ENCODE measurements at regions not wholly inside any gene's neighbourhood (a gene's known extent, or its start where the extent isn't known, plus 50 kb on each side); places are given as distances from the start of the nearest gene placed in this dataset.

DNA sequence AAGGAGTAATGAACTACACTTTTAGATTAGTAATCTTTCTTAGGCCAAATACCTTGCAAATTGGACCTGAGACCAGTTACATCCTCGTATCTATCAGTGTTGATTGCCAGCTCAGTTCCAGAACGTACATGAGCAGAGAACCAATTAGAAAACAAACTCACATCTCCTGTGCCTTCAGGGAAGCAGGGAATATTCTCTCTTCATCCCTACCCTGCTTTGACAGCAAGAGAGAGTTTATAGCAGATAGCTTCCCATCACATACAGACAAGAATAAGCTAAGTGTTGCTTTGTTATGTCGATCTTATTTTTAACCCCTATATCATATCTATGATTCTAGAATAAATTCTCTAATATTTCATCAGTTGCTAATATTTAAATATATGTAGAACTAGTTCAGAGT lies 181.8 kb downstream of the DSC3 start:
- H3K4me3 Mint-ChIP-seq (ENCODE audit: unreplicated experiment): no peak overlapping the region
- no peaks in the 10 kb centered on the region for H3K9me3 Mint-ChIP-seq (ENCODE audit: unreplicated experiment)
- ChIA-PET POLR2A (no interaction called here), CTCF (no interaction called here)
- intact Hi-C loops (cut with micrococcal nuclease): no loop called here
- BruUV-seq (replicated peaks): no TSS peak
- H3K27me3 Mint-ChIP-seq (ENCODE audit: insufficient read depth, unreplicated experiment): peaks cover 59% of the 10 kb centered on the region
- TF ChIP-seq, protein P1, sequence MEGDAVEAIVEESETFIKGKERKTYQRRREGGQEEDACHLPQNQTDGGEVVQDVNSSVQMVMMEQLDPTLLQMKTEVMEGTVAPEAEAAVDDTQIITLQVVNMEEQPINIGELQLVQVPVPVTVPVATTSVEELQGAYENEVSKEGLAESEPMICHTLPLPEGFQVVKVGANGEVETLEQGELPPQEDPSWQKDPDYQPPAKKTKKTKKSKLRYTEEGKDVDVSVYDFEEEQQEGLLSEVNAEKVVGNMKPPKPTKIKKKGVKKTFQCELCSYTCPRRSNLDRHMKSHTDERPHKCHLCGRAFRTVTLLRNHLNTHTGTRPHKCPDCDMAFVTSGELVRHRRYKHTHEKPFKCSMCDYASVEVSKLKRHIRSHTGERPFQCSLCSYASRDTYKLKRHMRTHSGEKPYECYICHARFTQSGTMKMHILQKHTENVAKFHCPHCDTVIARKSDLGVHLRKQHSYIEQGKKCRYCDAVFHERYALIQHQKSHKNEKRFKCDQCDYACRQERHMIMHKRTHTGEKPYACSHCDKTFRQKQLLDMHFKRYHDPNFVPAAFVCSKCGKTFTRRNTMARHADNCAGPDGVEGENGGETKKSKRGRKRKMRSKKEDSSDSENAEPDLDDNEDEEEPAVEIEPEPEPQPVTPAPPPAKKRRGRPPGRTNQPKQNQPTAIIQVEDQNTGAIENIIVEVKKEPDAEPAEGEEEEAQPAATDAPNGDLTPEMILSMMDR (IDR thresholded peaks at IDR 0.05; ENCODE audit: unreplicated experiment): no peak
- DNase-seq (ENCODE audit: unreplicated experiment): no peak
- no peaks in the 10 kb centered on the region for H3K36me3 Mint-ChIP-seq (ENCODE audit: insufficient read depth, unreplicated experiment)
- H3K4me1 Mint-ChIP-seq (ENCODE audit: insufficient read depth, unreplicated experiment): no peaks in the 10 kb centered on the region
- H3K27ac Mint-ChIP-seq (ENCODE audit: low read depth, unreplicated experiment): no peak overlapping the region

DNA sequence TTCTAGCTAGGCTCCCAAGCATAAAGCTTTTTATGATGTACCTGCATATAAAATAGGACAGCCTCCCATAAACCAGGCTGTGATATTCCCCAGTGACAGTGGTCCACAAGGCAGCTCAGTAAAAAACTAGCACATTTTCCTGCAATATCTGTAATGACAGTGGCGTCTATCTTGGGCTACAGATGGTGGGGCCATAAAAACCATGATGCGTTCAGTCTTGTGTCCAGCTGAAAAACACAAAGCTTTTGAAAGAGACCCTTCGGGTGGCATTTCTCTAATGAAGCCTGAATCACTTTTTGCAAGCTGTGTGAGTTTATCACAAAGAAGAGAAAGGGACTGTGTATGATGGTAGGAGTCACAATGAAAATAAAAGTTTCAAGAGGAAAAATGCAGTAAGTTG lies 183.5 kb downstream of the DSC3 start:
- Mint-ChIP-seq H3K4me3 (ENCODE audit: unreplicated experiment) (no peak overlapping the region), H3K9me3 (ENCODE audit: unreplicated experiment) (no peaks in the 10 kb centered on the region), H3K36me3 (ENCODE audit: insufficient read depth, unreplicated experiment) (no peaks in the 10 kb centered on the region), H3K27ac (ENCODE audit: low read depth, unreplicated experiment) (no peak overlapping the region), H3K4me1 (ENCODE audit: insufficient read depth, unreplicated experiment) (no peaks in the 10 kb centered on the region), H3K27me3 (ENCODE audit: insufficient read depth, unreplicated experiment) (peaks cover 47% of the 10 kb centered on the region)
- DNase-seq (ENCODE audit: unreplicated experiment): no peak
- TF ChIP-seq, protein P1 (IDR thresholded peaks at IDR 0.05; ENCODE audit: unreplicated experiment): no peak
- POLR2A ChIA-PET: interaction anchor here (1.6 kb wide), 1 partner anchor 19 kb away, joined by 3 read pairs; no protein-coding TSS in a partner anchor
- BruUV-seq (replicated peaks): no TSS peak
- intact Hi-C loops (cut with micrococcal nuclease): no loop called here
- CTCF ChIA-PET: no interaction called here

DNA sequence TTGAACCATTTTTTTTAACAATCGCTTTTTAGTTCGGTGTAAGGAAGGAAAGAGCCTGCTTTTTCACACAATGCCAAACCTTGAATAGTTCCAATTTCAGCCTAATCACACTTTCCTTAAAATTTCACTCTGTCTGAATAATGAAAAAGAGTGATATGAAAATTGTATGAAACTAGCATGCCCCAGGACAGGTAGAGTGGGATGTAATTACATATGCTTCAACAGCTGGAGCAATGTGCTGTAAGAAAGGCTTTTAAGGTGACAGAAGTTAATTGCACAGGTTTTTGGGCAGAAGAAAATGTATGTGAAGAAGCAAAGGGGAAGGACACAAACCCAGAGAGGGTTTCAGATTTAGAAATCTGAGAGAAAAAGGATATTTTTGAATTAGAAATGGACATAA lies 184.0 kb downstream of the DSC3 start:
- intact Hi-C loops (cut with micrococcal nuclease): no loop called here
- no peak for DNase-seq (ENCODE audit: unreplicated experiment)
- Mint-ChIP-seq H3K9me3 (ENCODE audit: unreplicated experiment) (no peaks in the 10 kb centered on the region), H3K27me3 (ENCODE audit: insufficient read depth, unreplicated experiment) (peaks cover 47% of the 10 kb centered on the region), H3K36me3 (ENCODE audit: insufficient read depth, unreplicated experiment) (no peaks in the 10 kb centered on the region), H3K27ac (ENCODE audit: low read depth, unreplicated experiment) (no peak overlapping the region), H3K4me1 (ENCODE audit: insufficient read depth, unreplicated experiment) (no peaks in the 10 kb centered on the region), H3K4me3 (ENCODE audit: unreplicated experiment) (no peak overlapping the region)
- ChIA-PET POLR2A (interaction anchor here (1.6 kb wide), 1 partner anchor 19 kb away, joined by 3 read pairs; no protein-coding TSS in a partner anchor), CTCF (no interaction called here)
- TF ChIP-seq, protein P1 (IDR thresholded peaks at IDR 0.05; ENCODE audit: unreplicated experiment): no peak
- no TSS peak for BruUV-seq (replicated peaks)

DNA sequence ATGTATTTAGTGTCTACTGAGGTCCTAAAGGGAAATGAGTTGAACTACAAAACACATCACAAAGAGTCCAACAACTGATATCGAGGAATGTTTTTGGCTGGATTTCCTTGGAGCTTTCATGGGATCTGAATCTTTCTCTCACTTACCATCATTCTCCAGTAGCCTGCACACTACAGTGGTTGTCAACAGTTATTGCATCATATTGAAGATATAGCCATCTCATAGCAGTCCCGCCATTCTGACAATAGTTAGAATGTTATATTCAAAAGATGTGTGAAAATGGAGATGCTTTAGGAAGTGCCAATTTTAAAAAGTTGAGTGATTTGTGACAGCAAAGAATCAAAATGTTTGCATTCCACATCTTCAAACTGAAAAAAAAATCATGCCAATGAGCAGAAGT lies 186.8 kb downstream of the DSC3 start:
- no peak for DNase-seq (ENCODE audit: unreplicated experiment)
- H3K4me1 Mint-ChIP-seq (ENCODE audit: insufficient read depth, unreplicated experiment): no peaks in the 10 kb centered on the region
- TF ChIP-seq, protein P1 (IDR thresholded peaks at IDR 0.05; ENCODE audit: unreplicated experiment): no peak
- POLR2A ChIA-PET: no interaction called here
- H3K36me3 Mint-ChIP-seq (ENCODE audit: insufficient read depth, unreplicated experiment): no peaks in the 10 kb centered on the region
- peaks cover 47% of the 10 kb centered on the region for H3K27me3 Mint-ChIP-seq (ENCODE audit: insufficient read depth, unreplicated experiment)
- no peak overlapping the region for H3K4me3 Mint-ChIP-seq (ENCODE audit: unreplicated experiment)
- CTCF ChIA-PET: no interaction called here
- intact Hi-C loops (cut with micrococcal nuclease): no loop called here
- no TSS peak for BruUV-seq (replicated peaks)
- H3K9me3 Mint-ChIP-seq (ENCODE audit: unreplicated experiment): no peaks in the 10 kb centered on the region
- H3K27ac Mint-ChIP-seq (ENCODE audit: low read depth, unreplicated experiment): no peak overlapping the region

Measured in MCF 10A (cell line).